Hematopoietic multipotent progenitor cell treated with erythropoietin and hydrocortisone succinate and interleukin-3 and kit ligand, for 17 days (in vitro differentiated cells): ENCODE measurements at regions not wholly inside any gene's neighbourhood (a gene's known extent, or its start where the extent isn't known, plus 50 kb on each side); places are given as distances from the start of the nearest gene placed in this dataset.
A peak's percentile ranks its signal among the peaks of the same experiment; 100 is the strongest.
"Not testable (repeated sequence)": the region's sequence is repeated elsewhere in the genome, so short reads cannot be mapped to it uniquely, and the experiment has no call there.

Experiments used
- DNase-seq: peaks from one replicate; pipeline ENCODE4 v3.0.0-alpha.2; 2015; ENCODE audit warnings: low spot score

GRCh38 chr2:145782607-145783006 is 1262.7 kb upstream of the ZEB2 start:
- not testable (repeated sequence) for DNase-seq

- no peak for DNase-seq
Observed at GRCh38 chr2:145777914-145778313, 1258.0 kb upstream of the ZEB2 start.

DNA sequence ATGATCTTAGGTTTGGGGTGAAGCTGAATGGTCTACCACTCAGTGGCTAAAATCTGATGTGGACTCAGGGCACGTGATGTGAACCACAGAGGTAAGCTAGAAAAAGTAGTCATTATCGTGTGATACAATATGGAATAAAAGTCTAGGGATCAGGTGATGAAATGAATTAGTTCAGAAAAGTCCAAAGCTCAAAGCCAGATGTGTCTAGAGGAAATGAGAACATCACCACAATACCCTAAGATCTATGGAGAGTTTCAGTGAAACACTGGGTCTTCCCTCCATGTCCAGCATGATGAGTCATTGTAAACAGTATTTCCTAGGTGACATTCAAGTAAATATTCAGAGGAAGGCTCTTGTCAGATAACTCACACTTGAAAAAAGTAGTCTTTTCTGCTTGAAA is 1257.4 kb upstream of the ZEB2 start:
- no peak for DNase-seq

DNA sequence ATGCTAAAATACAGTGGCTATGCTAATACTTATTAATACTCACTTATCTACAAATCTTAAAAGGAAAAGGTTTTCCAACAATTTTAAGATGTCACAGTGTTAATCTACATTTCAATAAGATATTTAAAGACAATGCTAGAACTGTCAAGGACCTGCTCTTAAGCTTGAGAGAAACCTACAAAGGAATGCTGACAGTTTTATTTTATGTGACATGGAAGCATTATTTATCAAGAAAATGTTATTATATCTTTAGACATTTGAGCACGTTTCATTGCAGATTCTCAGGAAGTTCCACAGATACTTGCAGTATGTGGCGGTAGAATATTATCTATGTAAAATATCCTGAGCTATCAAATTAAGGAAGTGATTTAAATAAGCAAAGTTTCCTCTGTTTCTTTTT is 1255.7 kb upstream of the ZEB2 start:
- no peak for DNase-seq

GRCh38 chr2:145771525-145771924 is 1251.6 kb upstream of the ZEB2 start:
- no peak for DNase-seq

GRCh38 chr2:145769011-145769716 is 1249.2 kb upstream of the ZEB2 start:
- no peak for DNase-seq

DNA sequence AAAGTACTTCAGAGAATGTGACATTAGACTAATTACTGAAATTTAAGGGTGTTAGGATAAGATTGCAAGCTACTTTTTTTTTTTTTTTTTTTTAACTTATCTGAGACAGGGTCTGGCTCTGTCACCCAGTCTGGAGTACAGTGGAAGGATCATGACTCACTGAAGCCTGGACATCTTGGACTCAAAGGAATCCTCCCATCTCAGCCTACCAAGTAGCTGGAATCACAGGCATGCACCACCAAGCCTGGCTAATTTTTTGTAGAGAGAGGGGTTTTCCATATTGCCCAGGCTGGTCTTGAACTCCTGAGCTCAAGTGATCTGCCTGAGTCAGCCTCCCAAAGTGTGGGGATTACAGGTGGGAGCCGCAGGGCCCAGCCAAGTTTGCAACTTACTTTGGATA is 1246.0 kb upstream of the ZEB2 start:
- no peak for DNase-seq

GRCh38 chr2:145764631-145765030 is 1244.7 kb upstream of the ZEB2 start:
- DNase-seq, result no peak

GRCh38 chr2:145760781-145761649 is 1241.1 kb upstream of the ZEB2 start:
- DNase-seq, result no peak

DNA sequence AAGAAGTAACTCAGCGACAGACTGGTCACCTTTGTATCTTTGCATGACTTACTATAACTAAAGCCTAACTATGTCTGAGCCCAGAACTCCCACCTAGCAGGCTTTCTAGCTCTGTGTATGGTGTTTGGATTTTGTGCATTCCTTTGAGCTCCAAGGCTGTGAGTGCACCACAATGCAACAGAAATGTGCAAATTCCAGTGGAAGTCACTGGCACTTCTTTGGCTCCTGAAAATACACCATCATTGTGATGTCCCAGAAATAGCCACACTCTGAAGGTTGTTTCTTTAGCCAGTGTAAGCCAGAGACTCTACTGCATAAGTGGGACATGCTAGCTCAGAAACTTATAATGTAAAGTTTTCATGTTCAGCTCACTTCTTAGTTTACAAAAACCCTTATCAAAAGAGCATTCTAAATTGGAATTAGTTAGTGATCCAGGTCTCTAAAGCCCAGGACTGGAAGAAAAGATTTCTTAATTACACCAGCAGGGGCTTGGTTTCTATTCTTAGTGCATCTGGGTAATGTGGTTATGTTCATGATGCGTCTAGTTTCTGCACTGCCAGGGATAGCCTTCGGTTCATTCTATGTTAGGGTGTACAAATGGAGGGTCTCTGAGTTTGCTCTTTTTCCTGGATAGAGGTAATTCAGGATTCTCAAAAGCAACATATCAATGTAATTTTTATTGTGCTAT is 1239.5 kb upstream of the ZEB2 start:
- DNase-seq, result no peak

DNA sequence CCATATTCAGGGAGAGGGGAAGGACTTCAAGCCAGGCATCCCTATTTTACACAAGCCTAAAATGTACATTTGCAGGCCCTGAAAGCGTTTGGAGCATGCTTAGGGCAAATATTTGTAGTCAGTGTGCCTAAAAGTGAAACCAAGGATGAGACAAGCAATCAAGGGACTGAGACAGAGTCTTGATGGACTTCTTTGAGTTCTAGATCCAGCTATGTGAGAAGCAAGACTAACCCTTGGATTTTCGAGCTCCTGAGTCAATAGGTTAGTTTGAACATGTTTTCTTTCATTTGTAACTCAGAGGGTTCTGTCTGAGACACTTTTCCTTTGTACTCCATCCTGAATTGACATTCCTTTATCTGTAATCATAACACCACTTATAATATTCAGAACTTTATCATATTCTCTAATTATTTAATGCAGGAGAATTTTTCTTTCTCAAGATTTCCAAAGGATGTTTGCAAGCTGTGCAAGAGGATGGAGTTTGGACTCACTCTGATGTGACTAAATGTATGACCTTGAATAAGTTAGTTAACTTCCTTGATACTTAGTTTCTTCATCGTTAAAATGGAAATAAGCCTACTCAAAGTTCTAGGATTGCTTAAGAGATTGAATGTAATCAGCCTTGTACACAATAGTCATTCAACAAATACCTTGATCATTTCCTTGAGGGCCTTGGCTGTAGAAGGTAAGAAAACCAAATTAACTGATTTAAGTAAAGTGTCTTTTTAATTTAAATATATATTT is 1237.8 kb upstream of the ZEB2 start:
- no peak for DNase-seq

DNA sequence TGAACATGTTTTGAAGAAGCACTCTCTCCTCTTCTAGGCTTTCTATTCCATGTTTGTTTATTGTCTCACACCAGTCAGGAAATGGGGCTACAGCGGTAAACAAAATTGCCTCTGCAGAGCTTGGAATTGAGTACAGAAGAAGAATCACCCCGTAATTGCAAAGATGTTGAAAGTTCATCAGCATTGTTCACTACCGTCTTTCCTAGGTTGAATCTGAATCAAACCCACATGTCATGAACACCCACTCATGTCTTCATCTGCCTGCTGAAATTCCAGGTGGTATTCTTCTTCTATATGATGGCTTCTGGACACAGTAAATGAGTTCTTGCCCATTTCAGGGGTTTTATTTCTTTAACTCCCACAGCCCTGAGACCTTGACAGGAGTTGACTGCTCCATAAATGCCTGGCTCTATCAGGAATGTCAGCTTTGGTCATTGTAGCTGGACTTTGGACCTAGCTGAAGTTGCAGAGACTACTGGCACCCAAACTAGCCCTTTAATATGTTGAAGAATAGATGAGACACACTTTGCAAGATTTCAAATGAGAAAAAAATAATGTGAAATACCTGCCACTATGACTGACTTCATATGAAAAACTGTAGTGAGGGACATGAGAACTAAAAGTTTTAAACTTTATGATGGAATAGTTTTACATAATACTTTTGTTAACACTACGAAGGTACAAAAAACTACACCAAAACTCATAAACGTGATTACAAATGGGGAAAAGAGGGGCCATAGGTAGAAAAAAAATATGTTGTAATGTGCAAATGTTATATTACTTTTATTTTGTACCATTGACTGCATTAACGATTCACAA is 1235.3 kb upstream of the ZEB2 start:
- no peak for DNase-seq

DNA sequence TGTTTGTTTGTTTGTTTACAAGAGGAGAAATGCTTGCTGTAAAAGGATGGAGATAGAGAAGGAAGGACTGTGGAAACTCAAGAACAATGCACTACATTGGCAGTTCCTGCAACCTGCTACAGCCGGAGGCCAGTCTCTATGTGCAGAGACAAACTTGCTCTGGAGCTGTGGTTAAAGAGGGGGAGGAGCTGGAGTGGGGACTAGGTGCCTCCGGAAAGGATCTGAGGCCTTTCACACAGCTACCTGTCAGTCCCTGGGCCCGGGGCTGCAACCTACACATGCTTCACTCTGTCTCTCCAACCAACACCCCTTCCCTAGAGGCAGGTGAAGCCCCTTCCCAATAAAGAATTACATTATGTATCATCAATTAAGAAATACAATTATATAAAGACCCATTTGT is 1234.0 kb upstream of the ZEB2 start:
- DNase-seq, result no peak

DNA sequence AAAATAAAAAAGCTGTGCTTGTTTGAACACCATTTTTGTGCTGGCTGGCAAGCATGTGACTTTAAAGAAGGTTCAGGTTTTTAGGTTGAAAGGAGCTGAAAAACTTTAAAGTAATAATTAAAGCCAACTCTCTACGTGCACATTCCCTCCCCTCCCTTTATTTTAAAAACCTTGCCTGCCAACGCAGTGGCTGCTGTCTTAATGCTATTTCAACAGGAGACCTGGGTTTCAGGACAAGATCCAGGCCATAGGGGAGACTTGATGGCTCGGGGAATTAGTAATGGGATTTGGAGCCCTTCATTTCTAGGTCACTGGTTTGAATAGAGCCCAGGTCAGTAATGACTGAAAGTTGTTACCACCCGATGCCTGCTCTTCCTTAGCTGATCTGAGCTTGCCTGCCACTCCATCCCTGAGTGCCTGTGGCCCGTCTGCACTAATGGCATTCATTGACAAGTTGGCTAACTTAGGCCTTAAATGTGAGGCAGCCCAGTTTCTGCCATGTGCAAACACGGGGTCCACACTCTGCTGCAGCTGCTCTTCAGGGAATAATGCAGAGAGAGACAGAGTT is 1233.2 kb upstream of the ZEB2 start:
- DNase-seq, result no peak

DNA sequence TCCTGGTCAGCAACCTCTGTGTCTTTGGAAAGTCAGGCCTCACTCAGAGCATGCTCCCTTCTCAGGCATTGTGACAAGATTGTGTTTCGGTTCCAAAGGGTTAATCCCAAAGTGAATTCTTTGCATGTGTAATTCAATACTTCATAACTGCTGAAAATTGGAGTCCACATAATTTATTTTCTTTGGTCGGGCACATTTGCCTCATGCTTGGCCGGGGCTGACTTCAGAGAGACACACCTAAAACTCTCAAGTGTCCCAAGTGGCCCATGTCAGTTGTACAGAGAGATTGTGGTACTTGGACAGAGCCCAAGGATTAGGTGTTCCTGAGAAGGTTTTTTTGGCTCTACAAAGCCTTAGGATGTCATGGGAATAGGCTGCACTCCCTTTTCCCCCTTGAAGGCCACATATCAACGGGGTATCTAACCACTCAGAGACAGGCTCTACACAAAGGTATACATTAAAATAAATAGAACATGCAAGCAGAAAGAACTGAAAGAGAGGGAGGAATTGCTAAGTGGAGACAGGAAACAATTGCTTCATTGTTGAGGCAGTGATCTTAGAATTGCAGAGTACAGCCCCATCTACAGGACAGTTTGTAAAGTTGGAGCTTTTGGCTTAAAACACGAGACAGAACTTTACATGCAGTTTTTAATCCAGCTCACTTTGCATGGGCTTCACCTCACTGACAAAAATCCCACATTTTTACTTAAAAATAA is 1232.3 kb upstream of the ZEB2 start:
- no peak for DNase-seq

DNA sequence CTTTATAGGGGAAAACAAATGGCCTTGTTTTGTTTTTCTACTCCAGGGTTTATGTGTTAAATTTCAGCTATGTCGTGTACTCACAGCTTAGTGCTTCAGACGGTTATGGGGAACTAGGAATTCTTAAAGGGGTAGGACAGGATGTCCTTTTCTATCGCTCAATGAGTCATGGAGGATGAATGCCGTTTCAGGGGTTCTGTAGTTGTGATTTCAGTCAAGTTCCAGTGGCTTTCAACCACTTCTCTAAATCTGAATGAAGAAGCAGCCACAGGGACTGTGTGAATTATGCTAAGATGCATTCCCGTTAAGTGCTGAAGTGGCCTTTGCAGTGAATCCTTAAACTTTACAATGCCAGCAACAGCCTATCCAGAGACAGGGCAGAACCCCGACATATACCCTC is 1231.7 kb upstream of the ZEB2 start:
- DNase-seq, result no peak

GRCh38 chr2:145751155-145751554 is 1231.2 kb upstream of the ZEB2 start:
- DNase-seq, result no peak

DNA sequence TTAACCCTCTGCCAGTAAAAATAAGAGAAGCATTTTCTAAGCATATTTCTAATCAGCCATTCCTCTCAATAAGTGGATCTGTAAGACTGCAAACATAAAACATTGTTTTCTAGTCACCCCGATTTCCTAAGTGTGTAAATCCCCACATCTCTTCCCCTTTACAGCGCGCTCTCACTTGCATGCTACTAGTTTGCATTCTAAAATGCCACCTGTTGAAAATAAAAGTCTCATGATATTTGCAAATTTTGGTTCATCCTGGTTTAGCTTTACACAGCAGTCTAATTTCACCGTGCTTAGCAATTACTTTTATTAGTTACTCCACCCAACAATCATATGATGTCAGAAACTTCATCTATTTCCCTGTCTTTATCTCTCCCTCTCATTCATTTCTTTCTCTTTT is 1230.7 kb upstream of the ZEB2 start:
- peak; percentile 7 for DNase-seq

DNA sequence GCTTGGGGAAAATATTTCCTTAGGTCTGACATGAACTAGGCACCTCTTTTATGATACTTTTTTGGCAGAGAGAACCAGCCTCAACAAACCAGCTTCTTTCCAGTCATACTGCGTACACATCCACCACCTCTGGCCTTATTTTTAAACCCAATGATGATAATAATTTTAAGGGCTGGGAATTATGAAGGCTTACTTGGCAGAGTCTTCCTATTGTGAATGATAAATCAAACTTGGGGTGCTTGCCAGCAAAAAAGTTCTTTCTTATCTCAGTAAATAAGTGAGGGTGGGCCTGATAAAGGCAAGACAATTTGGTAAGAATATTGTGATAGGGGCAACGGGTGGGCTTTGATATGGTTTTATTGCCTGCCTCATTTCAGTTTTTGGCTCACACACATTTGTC is 1230.2 kb upstream of the ZEB2 start:
- no peak for DNase-seq

DNA sequence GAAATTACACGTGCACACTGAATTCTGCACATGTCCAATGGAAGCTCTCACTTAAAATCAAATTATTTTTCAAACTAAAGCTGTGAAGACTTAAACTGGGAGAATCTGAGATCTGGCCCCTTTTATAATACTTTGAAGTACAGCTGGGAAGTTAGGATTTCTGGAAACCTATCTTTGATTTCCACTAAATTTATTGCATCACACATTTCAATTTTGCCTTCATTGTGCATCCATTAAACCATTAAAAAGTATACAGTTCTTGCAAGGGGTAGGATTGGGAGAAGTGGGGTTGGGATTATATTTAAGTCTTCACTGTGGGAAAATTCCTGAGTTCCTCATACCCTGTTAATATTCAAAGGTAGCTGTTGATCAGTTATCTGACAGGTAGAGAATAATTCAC is 1229.6 kb upstream of the ZEB2 start:
- DNase-seq, result no peak
